Trophoblast cell (in vitro differentiated cells and primary cell): ENCODE measurements at regions not wholly inside any gene's neighbourhood (a gene's known extent, or its start where the extent isn't known, plus 50 kb on each side); places are given as distances from the start of the nearest gene placed in this dataset.
"Not testable (repeated sequence)": the region's sequence is repeated elsewhere in the genome, so short reads cannot be mapped to it uniquely, and the experiment has no call there.

Source experiments
- DNase-seq, 2 donors: peaks; one replicate each; pipeline ENCODE4 v3.0.0-alpha.2; 2016
- H2AFZ ChIP-seq: 2 replicates; pipeline ENCODE4 v1.6.1; 2013; ENCODE audit warnings: low read length, moderate library complexity, mild to moderate bottlenecking; ENCODE audit not compliant: insufficient read depth, poor library complexity
- H2AK5ac ChIP-seq: 2 replicates; pipeline ENCODE4 v1.6.1; 2013; ENCODE audit warnings: mild to moderate bottlenecking, low read length
- H2BK120ac ChIP-seq: 2 replicates; pipeline ENCODE4 v1.6.1; 2013; ENCODE audit warnings: low read length, mild to moderate bottlenecking, moderate library complexity; ENCODE audit not compliant: insufficient read depth, poor library complexity
- H2BK12ac ChIP-seq: 2 replicates; pipeline ENCODE4 v1.6.1; 2013; ENCODE audit warnings: mild to moderate bottlenecking, low read length, moderate library complexity
- H2BK5ac ChIP-seq: 2 replicates; pipeline ENCODE4 v1.6.1; 2013; ENCODE audit warnings: low read length, low read depth, moderate library complexity, mild to moderate bottlenecking; ENCODE audit not compliant: poor library complexity
- H3K14ac ChIP-seq: 2 replicates; pipeline ENCODE4 v1.6.1; 2013; ENCODE audit warnings: mild to moderate bottlenecking, low read length
- H3K18ac ChIP-seq: 2 replicates; pipeline ENCODE4 v1.6.1; 2013; ENCODE audit warnings: mild to moderate bottlenecking, low read length
- H3K23ac ChIP-seq: 2 replicates; pipeline ENCODE4 v1.6.1; 2013; ENCODE audit warnings: low read length
- H3K27ac ChIP-seq: 2 replicates; pipeline ENCODE4 v1.5.1; 2013; ENCODE audit warnings: low read depth, mild to moderate bottlenecking, inconsistent platforms, low read length, moderate library complexity
- H3K27me3 ChIP-seq: 2 replicates; pipeline ENCODE4 v1.6.1; 2013; ENCODE audit warnings: inconsistent platforms, mild to moderate bottlenecking, low read length, moderate library complexity; ENCODE audit not compliant: insufficient read depth
- H3K36me3 ChIP-seq, 2 experiments: 1 replicate in 1 of 2; 2 replicates in 1 of 2; pipeline ENCODE4 v1.6.1; 2013; ENCODE audit warnings: low read length in 2 of 2, mild to moderate bottlenecking in 2 of 2, moderate library complexity in 1 of 2; ENCODE audit not compliant: insufficient read depth in 2 of 2, control insufficient read depth in 1 of 2
- H3K4ac ChIP-seq: 2 replicates; pipeline ENCODE4 v1.6.1; 2013; ENCODE audit warnings: low read depth, mild to moderate bottlenecking, low read length, moderate library complexity
- H3K4me1 ChIP-seq, 2 experiments: 1 replicate in 1 of 2; 2 replicates in 1 of 2; pipeline ENCODE4 v1.6.1; 2013; ENCODE audit warnings: low read length in 2 of 2, mild to moderate bottlenecking in 2 of 2, moderate library complexity in 1 of 2; ENCODE audit not compliant: insufficient read depth in 2 of 2, control insufficient read depth in 1 of 2
- H3K4me2 ChIP-seq: 2 replicates; pipeline ENCODE4 v1.6.1; 2013; ENCODE audit warnings: inconsistent platforms, mild to moderate bottlenecking, low read length, moderate library complexity
- H3K4me3 ChIP-seq: 2 replicates; pipeline ENCODE4 v1.5.1; 2013; ENCODE audit warnings: mild to moderate bottlenecking, low read depth, low read length, inconsistent platforms
- H3K79me1 ChIP-seq: one replicate; pipeline ENCODE4 v1.6.1; 2013; ENCODE audit warnings: low read length
- H3K79me2 ChIP-seq: 2 replicates; pipeline ENCODE4 v1.6.1; 2013; ENCODE audit warnings: low read length, mild to moderate bottlenecking; ENCODE audit not compliant: control insufficient read depth, insufficient read depth, poor library complexity
- H3K9ac ChIP-seq: 2 replicates; pipeline ENCODE4 v1.6.1; 2013; ENCODE audit warnings: mild to moderate bottlenecking, low read length
- H3K9me3 ChIP-seq: 2 replicates; pipeline ENCODE4 v1.6.1; 2013; ENCODE audit warnings: low read depth, mild to moderate bottlenecking, control low read depth, inconsistent platforms, low read length; ENCODE audit not compliant: insufficient read depth
- H4K12ac ChIP-seq: 2 replicates; pipeline ENCODE4 v1.6.1; 2013; ENCODE audit warnings: low read depth, mild to moderate bottlenecking, low read length, moderate library complexity
- H4K8ac ChIP-seq: 2 replicates; pipeline ENCODE4 v1.6.1; 2013; ENCODE audit warnings: low read depth, mild to moderate bottlenecking, low read length, moderate library complexity
- H4K91ac ChIP-seq: one replicate; pipeline ENCODE4 v1.6.1; 2013; ENCODE audit warnings: low read depth, mild to moderate bottlenecking, low read length, moderate library complexity
- WGBS: extraction: QIAGEN DNeasy Blood & Tissue Kit; methylation state at CpG from one replicate; pipeline ENCODE4 v1.1.7; 2013; ENCODE audit warnings: missing lambda C conversion rate; ENCODE audit not compliant: insufficient read length, insufficient coverage; ENCODE audit errors: extremely low coverage; 5-methylcytosine and 5-hydroxymethylcytosine counted together

- no peak for DNase-seq
- Histone ChIP-seq H2BK5ac (no peak overlapping the region), H3K9ac (no peak overlapping the region), H2BK120ac (no peak overlapping the region), H3K14ac (no peak overlapping the region), H3K27ac (no peak overlapping the region), H3K27me3 (no peaks in the 10 kb centered on the region), H2AK5ac (no peak overlapping the region), H3K4me1 (no peaks in the 10 kb centered on the region), H3K4me2 (no peak overlapping the region), H3K4me3 (no peak overlapping the region), H3K79me1 (no peaks in the 10 kb centered on the region), H3K9me3 (no peaks in the 10 kb centered on the region), H4K91ac (no peak overlapping the region), H2BK12ac (no peak overlapping the region), H4K8ac (no peak overlapping the region), H3K4ac (no peak overlapping the region), H4K12ac (no peak overlapping the region), H2AFZ (no peak overlapping the region), H3K36me3 (no peaks in the 10 kb centered on the region), H3K79me2 (no peaks in the 10 kb centered on the region), H3K23ac (no peak overlapping the region), H3K18ac (no peak overlapping the region)
- WGBS, result no CpG with 5 or more reads among the region's 4 CpGs
Observed at GRCh38 chr2:166651080-166651675, 157.1 kb upstream of the SCN7A start.

- H3K4ac ChIP-seq, result no peak overlapping the region
- no peak overlapping the region for H2AK5ac ChIP-seq
- no peak overlapping the region for H3K23ac ChIP-seq
- no peaks in the 10 kb centered on the region for H3K79me2 ChIP-seq
- H3K27ac ChIP-seq, result no peak overlapping the region
- H3K36me3 ChIP-seq, result no peaks in the 10 kb centered on the region
- no CpG with 5 or more reads among the region's 2 CpGs for WGBS
- H2BK12ac ChIP-seq, result no peak overlapping the region
- H3K9ac ChIP-seq, result no peak overlapping the region
- no peak overlapping the region for H4K8ac ChIP-seq
- H3K4me1 ChIP-seq, result no peaks in the 10 kb centered on the region
- no peak overlapping the region for H3K18ac ChIP-seq
- H3K4me3 ChIP-seq, result no peak overlapping the region
- H3K14ac ChIP-seq, result no peak overlapping the region
- no peak overlapping the region for H2AFZ ChIP-seq
- H2BK120ac ChIP-seq, result no peak overlapping the region
- H3K4me2 ChIP-seq, result no peak overlapping the region
- H4K12ac ChIP-seq, result no peak overlapping the region
- H2BK5ac ChIP-seq, result no peak overlapping the region
- no peaks in the 10 kb centered on the region for H3K9me3 ChIP-seq
- DNase-seq, result no peak
- no peaks in the 10 kb centered on the region for H3K79me1 ChIP-seq
- H3K27me3 ChIP-seq, result no peaks in the 10 kb centered on the region
- no peak overlapping the region for H4K91ac ChIP-seq
Observed at GRCh38 chr2:166647935-166648334, 153.9 kb upstream of the SCN7A start.

GRCh38 chr2:166643980-166644379, 149.9 kb upstream of the SCN7A start:
- no peak overlapping the region for H3K4me2 ChIP-seq
- no peak overlapping the region for H3K9ac ChIP-seq
- no peak overlapping the region for H4K91ac ChIP-seq
- H3K27me3 ChIP-seq, result no peaks in the 10 kb centered on the region
- H2AFZ ChIP-seq, result no peak overlapping the region
- H2BK5ac ChIP-seq, result no peak overlapping the region
- no peak overlapping the region for H3K14ac ChIP-seq
- H3K79me1 ChIP-seq, result no peaks in the 10 kb centered on the region
- no peak overlapping the region for H2AK5ac ChIP-seq
- no CpG with 5 or more reads among the region's 1 CpG for WGBS
- H4K12ac ChIP-seq, result no peak overlapping the region
- no peak overlapping the region for H2BK120ac ChIP-seq
- no peaks in the 10 kb centered on the region for H3K9me3 ChIP-seq
- no peak overlapping the region for H4K8ac ChIP-seq
- H2BK12ac ChIP-seq, result no peak overlapping the region
- no peaks in the 10 kb centered on the region for H3K4me1 ChIP-seq
- H3K27ac ChIP-seq, result no peak overlapping the region
- H3K4me3 ChIP-seq, result no peak overlapping the region
- no peaks in the 10 kb centered on the region for H3K36me3 ChIP-seq
- no peak for DNase-seq
- H3K23ac ChIP-seq, result no peak overlapping the region
- no peak overlapping the region for H3K18ac ChIP-seq
- no peaks in the 10 kb centered on the region for H3K79me2 ChIP-seq
- H3K4ac ChIP-seq, result no peak overlapping the region

- not testable (repeated sequence) for H3K79me1 ChIP-seq
- WGBS, result no CpG with 5 or more reads among the region's 3 CpGs
Observed at GRCh38 chr2:166641516-166641915, 147.5 kb upstream of the SCN7A start.

More at GRCh38 chr2:166641516-166641915, 147.5 kb upstream of the SCN7A start:
- H3K27me3 ChIP-seq, H2AK5ac ChIP-seq, H3K23ac ChIP-seq, H2AFZ ChIP-seq, H3K9ac ChIP-seq, H3K14ac ChIP-seq, H4K91ac ChIP-seq, H3K9me3 ChIP-seq, H3K4me1 ChIP-seq, H3K18ac ChIP-seq, H2BK120ac ChIP-seq, H4K12ac ChIP-seq, DNase-seq, H3K79me2 ChIP-seq, H3K36me3 ChIP-seq, H4K8ac ChIP-seq, H3K4ac ChIP-seq, H2BK5ac ChIP-seq, H3K27ac ChIP-seq, H2BK12ac ChIP-seq, H3K4me3 ChIP-seq, H3K4me2 ChIP-seq: not testable (repeated sequence)
